Right lobe of liver (tissue), 6 donors: ENCODE measurements at regions not wholly inside any gene's neighbourhood (a gene's known extent, or its start where the extent isn't known, plus 50 kb on each side); places are given as distances from the start of the nearest gene placed in this dataset.

Experiments
- ATAC-seq, 4 donors: fragments of 200-7000 bp; cut with Tn5 transposase; one replicate each; pipeline ENCODE4 v1.9.1; 2020; ENCODE audit warnings: mild to moderate bottlenecking in 4 of 4, moderate library complexity in 4 of 4
- DNase-seq, 3 donors: peaks; one replicate each; pipeline ENCODE4 v3.0.0-alpha.2; 2020
- H3K27ac ChIP-seq, 3 donors: fragments of 200-600 bp; one replicate each; pipeline ENCODE4 v1.8.0; 2022
- H3K27me3 ChIP-seq, 2 donors: fragments of 200-600 bp; one replicate each; pipeline ENCODE4 v1.8.0; 2022
- H3K36me3 ChIP-seq, 4 donors: fragments of 200-600 bp; sonication (generic) in 1 of 4; one replicate each; pipeline versions ENCODE4 v1.5.1 to v1.8.0; 2017 to 2022; ENCODE audit warnings: control low read depth in 1 of 4
- H3K4me1 ChIP-seq, 4 donors: fragments of 200-600 bp; sonication (generic) in 1 of 4; one replicate each; pipeline versions ENCODE4 v1.5.1 to v1.8.0; 2017 to 2022; ENCODE audit warnings: control low read depth in 1 of 4
- H3K4me3 ChIP-seq, 3 donors: fragments of 200-600 bp; one replicate each; pipeline ENCODE4 v1.8.0; 2022
- H3K9me3 ChIP-seq, 4 donors: fragments of 200-600 bp; sonication (generic) in 1 of 4; one replicate each; pipeline versions ENCODE4 v1.5.1 to v1.8.0; 2017 to 2022; ENCODE audit warnings: control low read depth in 1 of 4
- CTCF ChIP-seq, 4 donors: fragments of 200-600 bp in 3 of 4; fragments of 450-650 bp in 1 of 4; IDR thresholded peaks; one replicate each; pipeline versions ENCODE4 v1.5.1 to v1.8.0; 2016 to 2022; ENCODE audit warnings: antibody characterized with exemption in 4 of 4, mild to moderate bottlenecking in 2 of 4
- POLR2A ChIP-seq: fragments of 450-650 bp; IDR thresholded peaks from one replicate; pipeline ENCODE4 v1.6.1; 2017; ENCODE audit warnings: antibody characterized with exemption, mild to moderate bottlenecking
- WGBS: methylation state at CpG from one replicate; pipeline ENCODE4 v1.1.6; 2018; ENCODE audit warnings: low coverage, low lambda C conversion rate; ENCODE audit not compliant: insufficient coverage; ENCODE audit errors: missing lambda C conversion rate; 5-methylcytosine and 5-hydroxymethylcytosine counted together
- intact Hi-C, 2 donors: fragments of 100-400 bp; cut with DNase I; formaldehyde crosslinking; loops; one replicate each; pipeline versions ENCODE4 v1.11.2 to v1.14.1; 2022
- donor health status: DM: no; HTN: yes; CAD: no.
- donor health status: DM: no; HTN: no; CAD: no.
- donor health status: DM: no; HTN: no; CAD: no.
- donor health status: DM: no; HTN: yes; CAD: no.
- donor health status: DM: no; HTN: yes; CAD: no.

- intact Hi-C loops, result no loop called here
- no peak overlapping the region for H3K4me3 ChIP-seq
- no peaks in the 10 kb centered on the region for H3K4me1 ChIP-seq
- TF ChIP-seq POLR2A (no peak), CTCF (IDR thresholded peaks at IDR 0.05) (no peak)
- DNase-seq (no peak), ATAC-seq (no peak)
- H3K27me3 ChIP-seq, result no peaks in the 10 kb centered on the region
- H3K27ac ChIP-seq, result no peak overlapping the region
- WGBS, result 79% methylated on average over 2 of the region's 2 CpGs
- H3K9me3 ChIP-seq, result no peaks in the 10 kb centered on the region
- H3K36me3 ChIP-seq, result no peaks in the 10 kb centered on the region
Observed at GRCh38 chr5:29122306-29122705, 2071.2 kb upstream of the CDH6 start.

- ATAC-seq, result no peak
- Histone ChIP-seq H3K4me3 (no peak overlapping the region), H3K9me3 (no peaks in the 10 kb centered on the region), H3K27ac (no peak overlapping the region), H3K4me1 (no peaks in the 10 kb centered on the region), H3K36me3 (no peaks in the 10 kb centered on the region), H3K27me3 (no peaks in the 10 kb centered on the region)
- TF ChIP-seq POLR2A, result no peak
- TF ChIP-seq CTCF (IDR thresholded peaks at IDR 0.05), result no peak
- intact Hi-C loops, result no loop called here
- no peak for DNase-seq
Observed at GRCh38 chr5:29114331-29114768, 2076.0 kb upstream of the CDH9 start.

- Histone ChIP-seq H3K36me3 (no peaks in the 10 kb centered on the region), H3K4me3 (no peak overlapping the region), H3K27ac (no peak overlapping the region), H3K9me3 (no peaks in the 10 kb centered on the region), H3K4me1 (no peaks in the 10 kb centered on the region), H3K27me3 (no peaks in the 10 kb centered on the region)
- intact Hi-C loops, result no loop called here
- no peak for DNase-seq
- whole genome bisulfite sequencing, result 75% methylated on average over 2 of the region's 2 CpGs
- ATAC-seq, result no peak
- TF ChIP-seq CTCF (IDR thresholded peaks at IDR 0.05) (no peak), POLR2A (no peak)
Observed at GRCh38 chr5:29113516-29113915, 2075.1 kb upstream of the CDH9 start.

- no peak for ATAC-seq
Observed at GRCh38 chr5:29099585-29099984, 2061.2 kb upstream of the CDH9 start.

More at GRCh38 chr5:29099585-29099984, 2061.2 kb upstream of the CDH9 start:
- Histone ChIP-seq H3K4me1 (no peaks in the 10 kb centered on the region), H3K4me3 (no peak overlapping the region), H3K27me3 (no peaks in the 10 kb centered on the region), H3K27ac (no peak overlapping the region), H3K36me3 (no peaks in the 10 kb centered on the region), H3K9me3 (no peaks in the 10 kb centered on the region)
- TF ChIP-seq CTCF (IDR thresholded peaks at IDR 0.05) (no peak), POLR2A (no peak)
- WGBS, result 81% methylated on average over 3 of the region's 3 CpGs
- intact Hi-C loops, result no loop called here
- no peak for DNase-seq
